ENCODE measurements at regions not wholly inside any gene's neighbourhood (a gene's known extent, or its start where the extent isn't known, plus 50 kb on each side); places are given as distances from the start of the nearest gene placed in this dataset.

DNA sequence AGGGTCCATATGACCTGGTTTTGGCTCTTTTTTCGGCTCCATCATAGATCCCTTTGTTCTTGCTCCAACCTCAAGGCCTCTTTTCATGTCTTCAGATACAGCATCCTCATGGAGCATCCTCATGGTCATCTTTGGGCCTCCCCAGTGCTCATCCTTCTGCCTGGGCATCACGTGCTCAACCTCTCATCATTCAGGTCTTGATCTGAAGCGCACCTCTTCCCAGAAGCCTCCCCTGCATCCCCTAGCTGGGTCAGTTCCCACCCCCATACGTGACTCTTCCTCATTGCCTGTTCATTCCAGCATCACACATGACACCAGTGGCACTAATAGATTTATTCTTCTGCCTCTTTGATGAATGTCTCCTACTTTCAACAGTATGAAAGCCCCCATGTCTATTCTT, 192.2 kb downstream of the MIAT start:
- H2BK120ac ChIP-seq (replicated peaks; ENCODE audit: low read depth, low read length): no peak overlapping the region
- no peak overlapping the region for H2BK20ac ChIP-seq (ENCODE audit: low read length)
- H3K4me2 ChIP-seq (ENCODE audit: insufficient read depth in 1 of 2, low read depth in 2 of 2, low read length in 2 of 2): no peak overlapping the region
- no peak overlapping the region for H3K14ac ChIP-seq (ENCODE audit: insufficient read length)
- H3K4me1 ChIP-seq (replicated peaks in 1 of 4; ENCODE audit: control insufficient read depth in 3 of 4, insufficient read depth in 4 of 4, low read length in 3 of 4): peaks cover 0 to 3% (median 0%) of the 10 kb centered on the region in 4 experiments; a peak in 1 of 7 replicates
- no peak overlapping the region for H3K56ac ChIP-seq (replicated peaks; ENCODE audit: insufficient read length, low read depth, low read length)
- H3K4ac ChIP-seq (replicated peaks; ENCODE audit: insufficient read length, low read depth, low read length): no peak overlapping the region
- no peaks in the 10 kb centered on the region for H3K79me2 ChIP-seq (ENCODE audit: control insufficient read depth in 1 of 2, insufficient read depth in 2 of 2, low read length in 2 of 2)
- H4K8ac ChIP-seq (ENCODE audit: extremely low read depth, insufficient read depth, low read length): no peak overlapping the region
- no peak overlapping the region for H2BK5ac ChIP-seq (ENCODE audit: low read depth, low read length)
- no peak overlapping the region for H3K27ac ChIP-seq (ENCODE audit: low read depth, low read length)
- FAIRE-seq (no peak), DNase-seq (ENCODE audit: low read depth in 1 of 2, low spot score in 2 of 2) (peak in 1 of 2 experiments; percentile 27)
- no peaks in the 10 kb centered on the region for H3K79me1 ChIP-seq (ENCODE audit: low read depth, low read length)
- 81% methylated on average over 4 of the region's 4 CpGs; no CpG with 5 or more reads in 1 of the 2 experiments for WGBS, 2 experiments (ENCODE audit: extremely low coverage in 1 of 2, insufficient coverage in 1 of 2, insufficient read length in 1 of 2, insufficient replicate concordance in 2 of 2, low coverage in 1 of 2, low lambda C conversion rate in 2 of 2, missing lambda C conversion rate in 1 of 2)
- H2BK12ac ChIP-seq (ENCODE audit: low read depth, low read length): no peak overlapping the region
- no peak overlapping the region for H4K5ac ChIP-seq (ENCODE audit: insufficient read length, low read depth, low read length)
- no peak overlapping the region for H2BK15ac ChIP-seq (ENCODE audit: low read length)
- ChIA-PET POLR2A (ENCODE audit: partially characterized antibody) (no interaction called here), CTCF (ENCODE audit: partially characterized antibody) (interaction anchor here (0.6 to 1.9 kb wide), 3 partner anchors 16 to 302 kb away, joined by 3 to 5 read pairs (median 4); no protein-coding TSS in a partner anchor)
- H4K20me1 ChIP-seq (replicated peaks in 1 of 2; ENCODE audit: control insufficient read depth in 1 of 2, insufficient read depth in 2 of 2, low read length in 2 of 2): no peaks in the 10 kb centered on the region
- no peak overlapping the region for H3K4me3 ChIP-seq (ENCODE audit: extremely low read depth in 1 of 4, insufficient read depth in 2 of 4, low read depth in 3 of 4, low read length in 4 of 4)
- no peak overlapping the region for H3K23ac ChIP-seq (ENCODE audit: insufficient read length)
- H3K18ac ChIP-seq (ENCODE audit: extremely low read depth, low read length): no peak overlapping the region
- H3K23me2 ChIP-seq (ENCODE audit: low read depth, low read length): no peaks in the 10 kb centered on the region
- no peak overlapping the region for H3K9ac ChIP-seq (replicated peaks in 1 of 4; ENCODE audit: extremely low read depth in 1 of 4, low read depth in 3 of 4, low read length in 3 of 4)
- H3K36me3 ChIP-seq (ENCODE audit: control insufficient read depth in 2 of 4, insufficient read depth in 4 of 4, low read length in 3 of 4): no peaks in the 10 kb centered on the region
- H4K91ac ChIP-seq (replicated peaks; ENCODE audit: insufficient read length, low read length): no peak overlapping the region
- H2AFZ ChIP-seq (ENCODE audit: low read length): no peak overlapping the region
- H3K27me3 ChIP-seq (replicated peaks in 1 of 4; ENCODE audit: control insufficient read depth in 3 of 4, extremely low read depth in 1 of 4, insufficient read depth in 3 of 4, low read length in 3 of 4): no peaks in the 10 kb centered on the region
- no peak overlapping the region for H2AK5ac ChIP-seq (ENCODE audit: low read depth, low read length)
- H3K9me3 ChIP-seq (ENCODE audit: insufficient read depth in 2 of 2, low read depth in 1 of 2, low read length in 1 of 2): no peaks in the 10 kb centered on the region
- no peak for TF ChIP-seq HDAC6 (IDR thresholded peaks at IDR 0.05; ENCODE audit: low read depth, low read length)
- no peak for TF ChIP-seq RBBP5 (IDR thresholded peaks at IDR 0.05; ENCODE audit: borderline replicate concordance, low read depth, low read length)
- TF ChIP-seq, protein P1, sequence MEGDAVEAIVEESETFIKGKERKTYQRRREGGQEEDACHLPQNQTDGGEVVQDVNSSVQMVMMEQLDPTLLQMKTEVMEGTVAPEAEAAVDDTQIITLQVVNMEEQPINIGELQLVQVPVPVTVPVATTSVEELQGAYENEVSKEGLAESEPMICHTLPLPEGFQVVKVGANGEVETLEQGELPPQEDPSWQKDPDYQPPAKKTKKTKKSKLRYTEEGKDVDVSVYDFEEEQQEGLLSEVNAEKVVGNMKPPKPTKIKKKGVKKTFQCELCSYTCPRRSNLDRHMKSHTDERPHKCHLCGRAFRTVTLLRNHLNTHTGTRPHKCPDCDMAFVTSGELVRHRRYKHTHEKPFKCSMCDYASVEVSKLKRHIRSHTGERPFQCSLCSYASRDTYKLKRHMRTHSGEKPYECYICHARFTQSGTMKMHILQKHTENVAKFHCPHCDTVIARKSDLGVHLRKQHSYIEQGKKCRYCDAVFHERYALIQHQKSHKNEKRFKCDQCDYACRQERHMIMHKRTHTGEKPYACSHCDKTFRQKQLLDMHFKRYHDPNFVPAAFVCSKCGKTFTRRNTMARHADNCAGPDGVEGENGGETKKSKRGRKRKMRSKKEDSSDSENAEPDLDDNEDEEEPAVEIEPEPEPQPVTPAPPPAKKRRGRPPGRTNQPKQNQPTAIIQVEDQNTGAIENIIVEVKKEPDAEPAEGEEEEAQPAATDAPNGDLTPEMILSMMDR (IDR thresholded peaks at IDR 0.05; ENCODE audit: control extremely low read depth in 1 of 3, insufficient read depth in 1 of 3, low read depth in 1 of 3, low read length in 3 of 3): no peak
- no peak for TF ChIP-seq CHD2 (IDR thresholded peaks at IDR 0.05; ENCODE audit: low read length)
- no peak for TF ChIP-seq SIRT6 (IDR thresholded peaks at IDR 0.05; ENCODE audit: low read length)
- TF ChIP-seq TCF12 (IDR thresholded peaks at IDR 0.05; ENCODE audit: low read depth, low read length): no peak
- TF ChIP-seq RNF2 (IDR thresholded peaks at IDR 0.05; ENCODE audit: borderline replicate concordance, low read depth, low read length, missing control alignments, poor library complexity, severe bottlenecking): no peak
- no peak for TF ChIP-seq EP300 (IDR thresholded peaks at IDR 0.05; ENCODE audit: borderline replicate concordance in 1 of 2, low read depth in 2 of 2, low read length in 2 of 2)
- no peak for TF ChIP-seq JUND (IDR thresholded peaks at IDR 0.05; ENCODE audit: low read length)

Data from H1 (cell line).